GM18867 (cell line): ENCODE measurements at regions not wholly inside any gene's neighbourhood (a gene's known extent, or its start where the extent isn't known, plus 50 kb on each side); places are given as distances from the start of the nearest gene placed in this dataset.
"Not testable (repeated sequence)": the region's sequence is repeated elsewhere in the genome, so short reads cannot be mapped to it uniquely, and the experiment has no call there.

Source experiments
- ATAC-seq: cut with Tn5 transposase; IDR thresholded peaks from one replicate; pipeline ENCODE4 v1.9.1; 2021; ENCODE audit warnings: mild to moderate bottlenecking, moderate library complexity; ENCODE audit not compliant: unreplicated experiment

- ATAC-seq, result no peak
Measured at GRCh38 chr10:125407557-125407956, 247.2 kb upstream of the CTBP2 start.

GRCh38 chr10:125407000-125407502 lies 246.7 kb upstream of the CTBP2 start:
- ATAC-seq, result no peak

- ATAC-seq, result not testable (repeated sequence)
Measured at GRCh38 chr10:125404902-125405301, 244.5 kb upstream of the CTBP2 start.

- no peak for ATAC-seq
Measured at GRCh38 chr10:125401462-125401861, 241.1 kb upstream of the CTBP2 start.

GRCh38 chr10:125399289-125399688 lies 238.9 kb upstream of the CTBP2 start:
- no peak for ATAC-seq

- no peak for ATAC-seq
Measured at GRCh38 chr10:125398270-125398669, 237.9 kb upstream of the CTBP2 start.

- ATAC-seq, result no peak
Measured at GRCh38 chr10:125397608-125398007, 237.2 kb upstream of the CTBP2 start.

GRCh38 chr10:125396676-125397075 lies 236.3 kb upstream of the CTBP2 start:
- ATAC-seq, result no peak

- ATAC-seq, result no peak
Measured at GRCh38 chr10:125392609-125393008, 232.2 kb upstream of the CTBP2 start.

GRCh38 chr10:125392154-125392553 lies 231.8 kb upstream of the CTBP2 start:
- no peak for ATAC-seq

- ATAC-seq, result no peak
Measured at GRCh38 chr10:125389648-125390047, 229.3 kb upstream of the CTBP2 start.

GRCh38 chr10:125379592-125379991 lies 219.2 kb upstream of the CTBP2 start:
- no peak for ATAC-seq

- no peak for ATAC-seq
Measured at GRCh38 chr10:125377368-125377767, 217.0 kb upstream of the CTBP2 start.

GRCh38 chr10:125375210-125375609 lies 214.8 kb upstream of the CTBP2 start:
- ATAC-seq, result no peak

- no peak for ATAC-seq
Measured at GRCh38 chr10:125373546-125373945, 213.2 kb upstream of the CTBP2 start.

- ATAC-seq, result no peak
Measured at GRCh38 chr10:125370578-125370977, 210.2 kb upstream of the CTBP2 start.

GRCh38 chr10:125369382-125370326 lies 209.3 kb upstream of the CTBP2 start:
- ATAC-seq, result no peak

- no peak for ATAC-seq
Measured at GRCh38 chr10:125368146-125368545, 207.8 kb upstream of the CTBP2 start.

- ATAC-seq, result no peak
Measured at GRCh38 chr10:125363791-125364190, 203.4 kb upstream of the CTBP2 start.

GRCh38 chr10:125362950-125363349 lies 202.6 kb upstream of the CTBP2 start:
- ATAC-seq, result no peak

- no peak for ATAC-seq
Measured at GRCh38 chr10:125359401-125359800, 199.0 kb upstream of the CTBP2 start.

- ATAC-seq, result no peak
Measured at GRCh38 chr10:125355657-125356056, 195.3 kb upstream of the CTBP2 start.
